ENCODE measurements at regions not wholly inside any gene's neighbourhood (a gene's known extent, or its start where the extent isn't known, plus 50 kb on each side); places are given as distances from the start of the nearest gene placed in this dataset.
A peak's percentile ranks its signal among the peaks of the same experiment; 100 is the strongest.

GRCh38 chr12:19830446-19830845 is 391.2 kb downstream of the AEBP2 start:
- Mint-ChIP-seq H3K4me1 (ENCODE audit: low read depth) (no peaks in the 10 kb centered on the region), H3K36me3 (ENCODE audit: low read depth) (no peaks in the 10 kb centered on the region), H3K9me3 (no peaks in the 10 kb centered on the region), H3K4me3 (no peak overlapping the region), H3K27me3 (no peaks in the 10 kb centered on the region), H3K27ac (no peak overlapping the region)
- no peaks in the 10 kb centered on the region for H3K36me3 ChIP-seq (ENCODE audit: insufficient read depth, low read length)
- ATAC-seq (ENCODE audit: poor library complexity), result no peak
- TF ChIP-seq CTCF (IDR thresholded peaks at IDR 0.05), result no peak
- no peak for DNase-seq
- no peak overlapping the region for H3K4me3 ChIP-seq (ENCODE audit: low read length)
- no peaks in the 10 kb centered on the region for H3K4me1 ChIP-seq (ENCODE audit: insufficient read depth, low read length)
- ChIA-PET CTCF (no interaction called here), POLR2A (no interaction called here)
- no peaks in the 10 kb centered on the region for H3K27me3 ChIP-seq (ENCODE audit: control insufficient read depth in 1 of 2, insufficient read depth in 2 of 2, low read length in 2 of 2)
- no peak overlapping the region for H3K27ac ChIP-seq (ENCODE audit: low read depth in 1 of 2, low read length in 2 of 2)
- peaks cover 0 to 17% of the 10 kb centered on the region in 2 experiments for H3K9me3 ChIP-seq (ENCODE audit: control insufficient read depth in 1 of 2, insufficient read depth in 1 of 2, low read length in 2 of 2)
- intact Hi-C loops (cut with DNase I, micrococcal nuclease), result no loop called here

- CTCF ChIA-PET, result no interaction called here
- no peaks in the 10 kb centered on the region for H3K27me3 ChIP-seq (ENCODE audit: control insufficient read depth in 1 of 2, insufficient read depth in 2 of 2, low read length in 2 of 2)
- Mint-ChIP-seq H3K27ac (no peak overlapping the region), H3K36me3 (ENCODE audit: low read depth) (no peaks in the 10 kb centered on the region), H3K27me3 (no peaks in the 10 kb centered on the region), H3K4me3 (no peak overlapping the region), H3K9me3 (peaks cover 5% of the 10 kb centered on the region), H3K4me1 (ENCODE audit: low read depth) (no peaks in the 10 kb centered on the region)
- POLR2A ChIA-PET, result no interaction called here
- no peaks in the 10 kb centered on the region for H3K4me1 ChIP-seq (ENCODE audit: insufficient read depth, low read length)
- H3K9me3 ChIP-seq (ENCODE audit: control insufficient read depth in 1 of 2, insufficient read depth in 1 of 2, low read length in 2 of 2), result peaks cover 0 to 8% of the 10 kb centered on the region in 2 experiments
- intact Hi-C loops (cut with DNase I, micrococcal nuclease), result no loop called here
- ATAC-seq (ENCODE audit: poor library complexity), result no peak
- peak in 1 of 14 experiments; percentile 8 for DNase-seq
- no peaks in the 10 kb centered on the region for H3K36me3 ChIP-seq (ENCODE audit: insufficient read depth, low read length)
- no peak overlapping the region for H3K27ac ChIP-seq (ENCODE audit: low read depth in 1 of 2, low read length in 2 of 2)
- no peak overlapping the region for H3K4me3 ChIP-seq (ENCODE audit: low read length)
- TF ChIP-seq CTCF (IDR thresholded peaks at IDR 0.05), result no peak
Observed at GRCh38 chr12:19833775-19834501, 394.6 kb downstream of the AEBP2 start.

- no peak for TF ChIP-seq CTCF (IDR thresholded peaks at IDR 0.05)
- H3K4me1 Mint-ChIP-seq (ENCODE audit: low read depth), result no peaks in the 10 kb centered on the region
- peaks cover 5% of the 10 kb centered on the region for H3K9me3 Mint-ChIP-seq
- Histone ChIP-seq H3K27me3 (ENCODE audit: control insufficient read depth in 1 of 2, insufficient read depth in 2 of 2, low read length in 2 of 2) (no peaks in the 10 kb centered on the region), H3K27ac (ENCODE audit: low read depth in 1 of 2, low read length in 2 of 2) (no peak overlapping the region), H3K4me1 (ENCODE audit: insufficient read depth, low read length) (no peaks in the 10 kb centered on the region), H3K4me3 (ENCODE audit: low read length) (no peak overlapping the region), H3K9me3 (ENCODE audit: control insufficient read depth in 1 of 2, insufficient read depth in 1 of 2, low read length in 2 of 2) (peaks cover 0 to 8% of the 10 kb centered on the region in 2 experiments), H3K36me3 (ENCODE audit: insufficient read depth, low read length) (no peaks in the 10 kb centered on the region)
- ChIA-PET POLR2A (no interaction called here), CTCF (no interaction called here)
- no peak overlapping the region for H3K27ac Mint-ChIP-seq
- H3K27me3 Mint-ChIP-seq, result no peaks in the 10 kb centered on the region
- no peak overlapping the region for H3K4me3 Mint-ChIP-seq
- intact Hi-C loops (cut with DNase I, micrococcal nuclease), result no loop called here
- H3K36me3 Mint-ChIP-seq (ENCODE audit: low read depth), result no peaks in the 10 kb centered on the region
- DNase-seq (no peak), ATAC-seq (ENCODE audit: poor library complexity) (no peak)
Observed at GRCh38 chr12:19834592-19834991, 395.3 kb downstream of the AEBP2 start.

Data from CD4-positive, alpha-beta T cell (primary cell).